Suprapubic skin (tissue), 4 donors: ENCODE measurements at regions not wholly inside any gene's neighbourhood (a gene's known extent, or its start where the extent isn't known, plus 50 kb on each side); places are given as distances from the start of the nearest gene placed in this dataset.
"Not testable (repeated sequence)": the region's sequence is repeated elsewhere in the genome, so short reads cannot be mapped to it uniquely, and the experiment has no call there.

Experiments
- DNase-seq, 2 donors: peaks; one replicate each; pipeline ENCODE4 v3.0.0-alpha.2; 2019; ENCODE audit warnings: low spot score in 2 of 2
- H3K27ac ChIP-seq: fragments of 200-600 bp; sonication (generic); one replicate; pipeline ENCODE4 v1.5.1; 2019
- H3K27me3 ChIP-seq: fragments of 200-600 bp; sonication (generic); one replicate; pipeline ENCODE4 v1.5.1; 2019
- H3K36me3 ChIP-seq: fragments of 200-600 bp; sonication (generic); one replicate; pipeline ENCODE4 v1.5.1; 2019
- H3K4me1 ChIP-seq: fragments of 200-600 bp; sonication (generic); one replicate; pipeline ENCODE4 v1.5.1; 2019
- H3K4me3 ChIP-seq: fragments of 200-600 bp; sonication (generic); one replicate; pipeline ENCODE4 v1.5.1; 2019; ENCODE audit warnings: mild to moderate bottlenecking
- H3K9me3 ChIP-seq: fragments of 200-600 bp; sonication (generic); one replicate; pipeline ENCODE4 v1.5.1; 2019
- EP300 ChIP-seq: sonication (generic); formaldehyde crosslinking; IDR thresholded peaks from one replicate; pipeline ENCODE4 v1.6.1; 2017; ENCODE audit warnings: antibody characterized with exemption
- POLR2A ChIP-seq, 2 donors: fragments of 450-650 bp; IDR thresholded peaks; one replicate each; pipeline ENCODE4 v1.6.1; 2017; ENCODE audit warnings: antibody characterized with exemption in 2 of 2, mild to moderate bottlenecking in 2 of 2, moderate library complexity in 2 of 2
- POLR2AphosphoS5 ChIP-seq, 3 donors: sonication (generic); formaldehyde crosslinking; IDR thresholded peaks; one replicate each; pipeline ENCODE4 v1.6.1; 2017; ENCODE audit warnings: antibody characterized with exemption in 3 of 3
- WGBS: methylation state at CpG from one replicate; pipeline ENCODE4 v1.1.5; 2018; 5-methylcytosine and 5-hydroxymethylcytosine counted together
- TF ChIP-seq, protein P1 (sequence below), 2 donors: fragments of 200-600 bp in 1 of 2; fragments of 450-650 bp in 1 of 2; sonication (generic) in 1 of 2; IDR thresholded peaks; one replicate each; pipeline ENCODE4 v1.5.1; 2016 to 2019; ENCODE audit warnings: antibody characterized with exemption in 2 of 2, mild to moderate bottlenecking in 1 of 2, moderate library complexity in 1 of 2

DNA sequence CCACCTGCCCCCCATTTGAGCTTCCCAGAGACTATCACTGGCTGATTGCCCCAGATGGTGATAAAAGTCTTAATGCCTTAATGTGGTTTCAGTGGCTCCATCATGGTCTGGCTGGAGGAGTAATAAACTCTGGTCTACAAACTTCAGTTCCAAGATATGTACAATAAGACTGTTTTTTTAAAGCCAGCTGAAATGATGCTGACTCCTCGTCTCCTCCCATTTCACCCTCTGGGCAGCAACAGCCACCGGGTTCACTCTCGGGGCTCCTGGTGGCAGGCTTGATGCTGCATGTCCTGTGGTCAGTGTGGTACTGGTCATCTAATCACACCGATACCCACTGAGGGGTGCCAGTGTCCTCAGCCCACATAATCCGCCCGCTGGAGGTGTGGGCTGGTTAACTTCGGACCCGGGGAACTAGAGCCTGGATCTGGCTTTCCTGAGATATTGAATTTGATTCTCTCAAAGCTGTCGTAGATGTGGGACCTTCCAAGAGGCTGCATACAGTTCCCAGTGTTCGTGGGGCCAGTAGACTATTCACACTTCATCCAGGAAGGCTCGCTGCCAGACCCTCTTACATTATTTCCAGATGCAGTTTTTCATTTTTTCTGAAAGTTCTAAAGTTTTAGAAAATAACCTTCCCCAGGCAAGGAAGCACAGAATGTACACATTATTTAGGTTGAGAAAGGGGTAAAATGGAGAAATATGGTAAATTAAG is 95.3 kb downstream of the GALR1 start:
- Histone ChIP-seq H3K36me3 (no peaks in the 10 kb centered on the region), H3K4me3 (no peak overlapping the region), H3K27ac (no peak overlapping the region), H3K27me3 (no peaks in the 10 kb centered on the region), H3K9me3 (no peaks in the 10 kb centered on the region), H3K4me1 (no peaks in the 10 kb centered on the region)
- TF ChIP-seq EP300 = no peak
- TF ChIP-seq POLR2A (IDR thresholded peaks at IDR 0.05) = no peak
- TF ChIP-seq POLR2AphosphoS5 (IDR thresholded peaks at IDR 0.05) = no peak
- TF ChIP-seq, protein P1, sequence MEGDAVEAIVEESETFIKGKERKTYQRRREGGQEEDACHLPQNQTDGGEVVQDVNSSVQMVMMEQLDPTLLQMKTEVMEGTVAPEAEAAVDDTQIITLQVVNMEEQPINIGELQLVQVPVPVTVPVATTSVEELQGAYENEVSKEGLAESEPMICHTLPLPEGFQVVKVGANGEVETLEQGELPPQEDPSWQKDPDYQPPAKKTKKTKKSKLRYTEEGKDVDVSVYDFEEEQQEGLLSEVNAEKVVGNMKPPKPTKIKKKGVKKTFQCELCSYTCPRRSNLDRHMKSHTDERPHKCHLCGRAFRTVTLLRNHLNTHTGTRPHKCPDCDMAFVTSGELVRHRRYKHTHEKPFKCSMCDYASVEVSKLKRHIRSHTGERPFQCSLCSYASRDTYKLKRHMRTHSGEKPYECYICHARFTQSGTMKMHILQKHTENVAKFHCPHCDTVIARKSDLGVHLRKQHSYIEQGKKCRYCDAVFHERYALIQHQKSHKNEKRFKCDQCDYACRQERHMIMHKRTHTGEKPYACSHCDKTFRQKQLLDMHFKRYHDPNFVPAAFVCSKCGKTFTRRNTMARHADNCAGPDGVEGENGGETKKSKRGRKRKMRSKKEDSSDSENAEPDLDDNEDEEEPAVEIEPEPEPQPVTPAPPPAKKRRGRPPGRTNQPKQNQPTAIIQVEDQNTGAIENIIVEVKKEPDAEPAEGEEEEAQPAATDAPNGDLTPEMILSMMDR (IDR thresholded peaks at IDR 0.05) = no peak
- no peak for DNase-seq
- 64% methylated on average over 11 of the region's 11 CpGs for WGBS

DNA sequence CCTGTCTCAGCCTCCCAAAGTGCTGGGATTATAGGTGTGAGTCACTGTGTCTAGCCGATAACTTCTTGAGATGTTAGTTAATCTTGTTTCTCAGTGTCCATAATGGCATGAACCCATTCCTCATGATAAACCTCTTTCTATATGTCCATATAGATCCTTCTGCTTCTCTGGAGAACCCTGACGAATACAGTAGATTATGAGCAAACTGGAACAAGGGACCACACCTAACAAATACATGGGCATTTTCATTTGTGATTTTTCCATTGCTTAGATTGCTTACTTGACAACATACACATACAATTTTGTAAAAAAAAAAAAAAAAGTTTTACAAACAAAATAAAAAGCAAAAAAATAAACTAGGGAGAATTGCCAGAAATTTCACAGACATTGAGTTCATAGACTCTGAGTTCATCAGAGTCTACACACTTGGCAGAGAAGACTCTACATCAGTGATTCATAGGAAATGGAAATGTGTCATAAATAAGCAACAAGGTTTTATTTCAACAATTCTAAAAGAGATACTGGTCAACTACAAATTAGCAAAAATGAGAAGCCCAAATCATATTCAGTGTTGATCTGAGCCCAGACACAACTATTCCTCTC is 96.7 kb downstream of the GALR1 start:
- Histone ChIP-seq H3K27ac (no peak overlapping the region), H3K4me3 (no peak overlapping the region), H3K27me3 (no peaks in the 10 kb centered on the region), H3K9me3 (no peaks in the 10 kb centered on the region), H3K36me3 (no peaks in the 10 kb centered on the region), H3K4me1 (no peaks in the 10 kb centered on the region)
- WGBS = 76% methylated on average over 2 of the region's 2 CpGs
- DNase-seq = no peak
- TF ChIP-seq POLR2A (IDR thresholded peaks at IDR 0.05) (no peak), POLR2AphosphoS5 (IDR thresholded peaks at IDR 0.05) (no peak), EP300 (no peak)
- TF ChIP-seq, protein P1 (IDR thresholded peaks at IDR 0.05) = no peak

DNA sequence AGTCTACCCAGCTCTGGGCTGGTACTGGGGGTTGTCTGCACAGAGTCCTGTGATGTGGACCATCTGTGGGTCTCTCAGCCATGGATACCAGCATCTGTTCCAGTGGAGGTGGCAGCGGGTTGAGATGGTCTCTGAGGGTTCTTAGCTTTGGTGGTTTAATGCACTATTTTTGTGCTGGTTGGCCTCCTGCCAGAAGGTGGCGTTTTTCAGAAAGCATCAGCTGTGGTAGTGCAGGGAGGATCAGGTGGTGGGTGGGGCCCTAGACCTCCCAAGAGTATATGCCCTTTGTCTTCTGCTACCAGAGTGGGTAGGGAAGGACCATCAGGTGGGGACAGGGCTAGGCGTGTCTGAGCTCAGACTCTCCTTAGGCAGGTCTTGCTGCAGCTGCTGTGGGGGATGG is 103.7 kb downstream of the GALR1 start:
- WGBS = 72% methylated on average over 3 of the region's 3 CpGs
- DNase-seq, H3K27ac ChIP-seq, H3K27me3 ChIP-seq, H3K4me3 ChIP-seq, H3K9me3 ChIP-seq, H3K36me3 ChIP-seq, H3K4me1 ChIP-seq: not testable (repeated sequence)

DNA sequence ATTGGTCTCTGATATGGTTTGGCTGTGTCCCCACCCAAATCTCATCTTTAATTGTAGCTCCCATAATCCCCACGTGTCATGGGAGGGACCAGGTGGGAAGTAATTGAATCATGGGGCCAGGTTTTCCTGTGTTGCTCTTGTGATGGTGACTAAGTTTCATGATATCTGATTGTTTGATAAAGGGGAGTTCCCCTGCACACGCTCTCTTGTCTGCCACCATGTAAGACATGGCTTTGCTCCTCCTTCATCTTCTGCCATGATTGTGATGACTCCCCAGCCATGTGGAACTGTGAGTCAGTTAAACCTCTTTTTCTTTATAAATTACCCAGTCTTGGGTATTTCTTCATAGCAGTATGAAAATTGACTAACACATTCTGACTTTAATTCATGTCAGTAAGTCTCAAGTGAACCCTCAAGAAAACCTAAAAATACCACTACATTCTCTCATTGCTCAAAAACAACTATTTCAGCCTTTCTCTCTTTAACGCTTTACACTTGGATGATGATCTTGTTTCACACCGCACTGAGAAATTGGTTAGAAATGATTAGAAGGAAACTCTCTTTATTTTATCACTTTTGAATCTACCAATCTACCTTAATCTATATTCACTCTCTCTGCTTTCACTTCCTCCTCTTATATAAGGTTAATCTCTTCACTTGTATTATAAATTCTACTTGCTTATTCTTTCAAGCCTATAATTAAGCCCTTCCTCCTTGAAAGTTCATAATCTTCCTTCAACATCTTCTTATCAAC is 110.1 kb downstream of the GALR1 start:
- TF ChIP-seq EP300 (no peak), POLR2A (IDR thresholded peaks at IDR 0.05) (no peak), POLR2AphosphoS5 (IDR thresholded peaks at IDR 0.05) (no peak)
- TF ChIP-seq, protein P1 (IDR thresholded peaks at IDR 0.05) = no peak
- no peak overlapping the region for H3K27ac ChIP-seq
- 80% methylated on average over 4 of the region's 4 CpGs for WGBS

DNA sequence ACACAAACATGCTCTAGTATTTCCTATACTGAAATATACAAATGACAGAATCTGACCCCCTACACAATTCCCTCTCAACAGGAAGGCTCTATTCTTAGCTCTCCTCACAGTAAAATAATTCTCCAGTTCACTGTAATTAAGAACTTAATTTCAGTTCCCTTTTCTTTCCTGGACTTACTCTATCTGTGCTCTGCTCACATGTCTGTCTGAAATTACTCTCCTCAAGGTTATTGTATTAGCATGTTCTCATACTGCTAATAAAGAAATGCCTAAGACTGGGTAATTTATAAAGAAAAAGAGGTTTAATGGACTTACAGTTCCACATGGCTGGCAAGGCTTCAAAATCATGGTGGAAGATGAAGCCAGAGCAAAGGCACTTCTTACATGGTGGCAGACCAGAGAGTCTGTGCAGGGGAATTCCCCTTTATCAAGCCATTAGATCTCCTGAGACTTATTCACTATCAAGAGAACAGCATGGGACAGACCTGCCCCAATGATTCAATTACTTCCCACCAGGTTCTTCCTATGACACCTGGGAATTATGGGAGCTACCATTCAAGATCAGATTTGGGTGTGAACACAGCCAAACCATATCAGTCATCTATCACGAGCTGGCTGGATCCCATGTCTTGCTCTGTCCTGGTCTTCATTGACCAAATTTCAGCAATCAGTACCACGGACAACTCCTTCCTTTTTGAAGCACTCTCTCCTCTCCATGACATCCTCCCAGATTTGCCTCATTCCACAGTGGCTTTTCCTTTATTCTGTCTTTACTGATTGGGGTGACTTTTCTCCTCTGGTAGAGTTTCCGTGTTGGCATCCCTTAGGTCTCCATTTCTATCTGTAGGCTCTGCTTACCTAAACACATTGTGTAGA is 110.9 kb downstream of the GALR1 start:
- Histone ChIP-seq H3K27me3 (no peaks in the 10 kb centered on the region), H3K9me3 (peaks cover 4% of the 10 kb centered on the region), H3K4me1 (no peaks in the 10 kb centered on the region), H3K36me3 (no peaks in the 10 kb centered on the region), H3K4me3 (no peak overlapping the region), H3K27ac (no peak overlapping the region)
- no peak for DNase-seq
- no peak for TF ChIP-seq POLR2AphosphoS5 (IDR thresholded peaks at IDR 0.05)
- 54% methylated on average over 3 of the region's 3 CpGs for WGBS

More for the DNA sequence above, 110.1 kb downstream of the GALR1 start:
- peaks cover 4% of the 10 kb centered on the region for H3K9me3 ChIP-seq
- H3K27me3 ChIP-seq = no peaks in the 10 kb centered on the region
- H3K36me3 ChIP-seq = no peaks in the 10 kb centered on the region
- no peak for DNase-seq
- H3K4me3 ChIP-seq = no peak overlapping the region
- H3K4me1 ChIP-seq = no peaks in the 10 kb centered on the region
